GM18868 (cell line): ENCODE measurements at regions not wholly inside any gene's neighbourhood (a gene's known extent, or its start where the extent isn't known, plus 50 kb on each side); places are given as distances from the start of the nearest gene placed in this dataset.
A peak's percentile ranks its signal among the peaks of the same experiment; 100 is the strongest.

ENCODE experiments used
- ATAC-seq: cut with Tn5 transposase; IDR thresholded peaks from one replicate; pipeline ENCODE4 v1.9.1; 2021; ENCODE audit warnings: mild to moderate bottlenecking, moderate library complexity; ENCODE audit not compliant: unreplicated experiment

DNA sequence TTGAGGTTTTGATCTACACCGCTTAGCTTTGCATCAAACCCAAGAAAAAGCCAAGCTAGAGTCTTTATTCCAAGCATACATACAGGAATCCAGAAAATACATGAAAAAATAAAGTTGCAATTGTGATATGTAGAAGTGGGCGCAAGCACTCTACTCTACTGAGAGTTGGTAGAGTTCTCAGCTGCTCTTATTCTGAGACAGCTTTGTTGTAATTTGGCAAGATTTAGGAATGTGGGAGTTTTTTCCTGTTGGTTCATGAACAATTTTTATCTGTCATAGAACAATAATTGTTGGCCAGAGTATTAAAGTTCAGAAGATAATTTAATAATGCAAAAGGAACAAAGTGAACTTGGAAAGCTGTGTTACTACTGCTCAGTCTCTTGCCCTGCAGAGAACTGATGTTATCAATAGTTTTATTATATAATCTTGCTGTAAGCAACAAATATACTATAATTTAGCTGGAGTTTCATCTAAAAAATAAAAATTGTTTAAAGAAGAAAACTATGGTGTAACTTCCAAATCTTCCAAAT is 302.0 kb upstream of the RND3 start:
- ATAC-seq = no peak

DNA sequence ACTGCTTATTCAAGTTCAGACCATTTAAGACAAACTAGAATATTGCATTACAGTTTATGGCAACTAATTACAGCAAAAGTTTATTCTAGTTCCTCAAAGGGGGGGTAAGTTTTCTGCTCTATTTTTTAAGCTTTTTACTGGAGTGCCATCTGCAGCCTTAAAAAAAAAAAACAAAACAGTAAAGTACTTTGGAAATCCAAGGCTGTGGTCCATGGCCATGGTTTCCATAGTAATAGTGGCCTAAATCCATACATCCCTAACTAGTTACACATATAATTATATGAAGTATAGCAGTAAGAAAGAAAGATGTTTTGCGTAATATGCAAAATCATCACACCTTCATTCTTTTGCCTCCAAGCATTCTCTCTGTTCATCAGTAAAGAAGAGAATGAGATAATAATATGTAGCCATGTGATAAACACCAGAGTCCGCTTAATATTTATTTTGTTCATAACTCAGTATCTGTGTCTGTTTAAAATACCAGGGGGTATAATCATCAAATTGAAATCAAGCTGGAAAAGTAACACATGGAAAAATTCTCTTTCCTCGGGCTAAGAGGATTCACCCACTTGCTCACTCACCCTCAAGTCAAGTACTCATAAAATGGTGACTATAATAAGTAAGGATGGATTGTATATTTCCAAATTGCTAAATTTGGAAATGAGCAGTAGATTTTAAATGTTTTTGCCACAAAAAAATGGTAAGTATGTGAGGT is 301.1 kb upstream of the RND3 start:
- ATAC-seq = no peak

DNA sequence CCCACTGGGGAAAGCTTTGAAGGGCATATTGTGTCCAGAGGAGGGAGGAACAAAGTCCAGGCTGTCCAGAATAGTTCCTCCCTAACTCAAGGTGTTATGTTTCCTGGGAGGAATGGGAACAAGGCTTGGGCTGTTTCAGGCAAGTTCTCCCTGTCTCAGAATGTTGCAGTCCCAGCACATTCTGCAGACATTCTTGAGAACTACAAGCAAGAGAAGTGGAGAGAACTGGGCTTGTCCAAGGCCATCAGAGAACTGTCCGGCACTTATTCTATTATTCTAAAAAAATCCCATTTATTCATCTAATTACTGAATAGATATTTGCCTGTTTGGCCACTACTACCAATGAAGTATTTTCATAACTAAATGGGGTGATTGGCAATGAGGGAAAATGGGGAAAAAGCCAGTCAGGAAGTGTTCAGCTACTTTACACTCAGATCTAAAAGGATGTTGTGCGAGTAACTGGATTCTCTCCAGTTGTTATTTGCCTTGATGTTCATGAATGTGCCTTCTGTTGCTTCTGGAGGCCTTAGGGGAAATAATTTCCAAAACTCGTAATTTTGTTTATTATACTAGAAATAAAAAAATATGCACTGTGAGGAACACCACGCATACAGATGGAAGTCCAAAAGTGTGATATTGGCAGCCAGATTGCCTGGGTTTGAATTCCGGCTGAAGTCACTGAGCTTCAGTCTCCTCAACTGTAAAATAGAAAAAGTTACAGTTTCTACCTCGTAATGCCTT is 300.1 kb upstream of the RND3 start:
- ATAC-seq = no peak

DNA sequence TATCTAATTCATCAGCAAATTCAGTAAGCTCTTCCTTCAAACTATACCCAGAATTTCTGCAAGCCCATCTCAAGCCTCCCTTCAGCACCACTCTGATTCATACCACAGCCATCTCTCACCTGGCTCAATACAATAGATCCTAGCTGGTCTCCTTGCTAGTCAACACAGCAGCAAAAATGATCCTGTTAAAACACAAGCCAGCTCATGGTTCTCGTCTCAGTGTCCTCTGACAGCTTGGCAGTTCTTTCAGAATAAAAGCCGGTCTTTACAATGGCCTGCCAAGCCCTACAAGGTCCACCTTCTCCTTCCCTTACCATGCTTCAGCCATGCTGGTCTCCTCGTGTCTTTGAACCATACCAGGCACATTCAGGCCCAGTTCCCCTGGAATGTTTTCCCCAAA is 296.9 kb upstream of the RND3 start:
- ATAC-seq = no peak

DNA sequence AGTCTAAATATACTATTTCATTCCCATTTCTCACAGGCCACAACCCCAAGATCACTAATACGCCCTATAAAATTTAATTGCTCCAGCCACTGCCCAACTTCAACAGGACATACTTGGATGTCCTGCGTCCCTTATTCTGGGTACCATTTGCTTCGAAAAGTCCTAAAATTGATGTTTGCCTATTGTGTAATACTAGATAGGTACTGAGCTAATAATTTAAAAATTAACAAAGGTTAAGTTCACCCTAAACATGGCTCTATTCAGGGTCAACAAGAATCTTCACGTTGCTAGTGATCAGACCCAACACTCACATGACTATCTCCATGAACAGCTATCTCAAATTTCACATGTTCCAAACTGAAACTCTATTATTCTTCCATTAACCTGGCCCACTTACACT is 296.4 kb upstream of the RND3 start:
- ATAC-seq = no peak

DNA sequence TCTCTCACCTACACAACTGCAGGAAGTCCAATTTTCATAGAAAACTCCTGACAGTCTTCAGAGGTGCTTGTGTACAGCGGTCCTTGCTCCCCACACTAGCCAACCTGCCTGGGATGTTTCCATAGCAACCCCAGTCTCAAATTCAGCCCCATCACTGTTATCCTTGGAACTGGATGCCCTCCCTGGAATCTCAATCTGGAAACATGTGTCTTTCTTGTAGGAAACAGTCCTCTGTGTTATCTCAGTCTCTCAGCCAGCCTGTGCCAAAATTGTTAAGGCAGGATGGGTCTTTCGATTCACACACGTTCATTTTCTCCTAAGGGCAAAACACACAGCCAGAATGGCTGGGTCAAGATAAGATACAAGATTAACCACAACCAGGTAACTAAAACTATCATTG is 295.5 kb upstream of the RND3 start:
- ATAC-seq = no peak

DNA sequence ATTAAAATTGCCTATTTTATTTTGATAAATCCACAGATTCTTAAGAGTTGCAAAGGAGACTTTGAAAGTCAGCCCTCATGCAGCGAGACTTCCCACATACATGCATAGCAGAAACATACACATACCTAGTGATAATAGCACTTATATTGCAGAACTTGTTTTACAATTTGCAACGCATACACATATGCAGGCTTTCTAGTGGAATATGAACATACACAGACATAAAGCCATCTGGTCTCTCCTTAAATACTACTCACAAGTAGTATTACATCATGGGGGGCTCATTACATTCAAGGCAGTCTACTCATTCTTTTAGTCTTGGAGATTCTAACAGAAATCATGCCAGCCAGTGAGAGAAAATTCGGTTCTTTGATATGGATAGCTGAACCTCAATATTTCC is 295.1 kb upstream of the RND3 start:
- ATAC-seq = no peak

DNA sequence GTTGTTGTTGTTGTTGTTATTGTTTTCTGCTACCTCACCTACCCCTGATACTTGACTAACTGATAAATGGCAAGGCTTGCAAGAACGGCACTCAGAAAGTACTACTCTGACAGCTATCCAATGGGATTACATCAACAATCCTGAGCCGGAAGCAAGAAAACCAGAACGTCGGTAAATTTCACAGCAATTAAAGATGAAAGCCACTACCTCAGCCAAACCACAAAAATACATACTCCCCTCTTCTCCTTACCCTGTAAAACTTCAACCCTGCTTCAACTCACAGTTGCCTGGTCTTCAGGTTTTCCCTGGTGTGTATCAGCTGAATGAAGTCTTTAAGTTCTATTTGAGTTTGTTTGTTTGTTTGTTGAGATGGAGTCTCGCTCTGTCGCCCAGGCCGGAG is 293.7 kb upstream of the RND3 start:
- ATAC-seq = no peak

DNA sequence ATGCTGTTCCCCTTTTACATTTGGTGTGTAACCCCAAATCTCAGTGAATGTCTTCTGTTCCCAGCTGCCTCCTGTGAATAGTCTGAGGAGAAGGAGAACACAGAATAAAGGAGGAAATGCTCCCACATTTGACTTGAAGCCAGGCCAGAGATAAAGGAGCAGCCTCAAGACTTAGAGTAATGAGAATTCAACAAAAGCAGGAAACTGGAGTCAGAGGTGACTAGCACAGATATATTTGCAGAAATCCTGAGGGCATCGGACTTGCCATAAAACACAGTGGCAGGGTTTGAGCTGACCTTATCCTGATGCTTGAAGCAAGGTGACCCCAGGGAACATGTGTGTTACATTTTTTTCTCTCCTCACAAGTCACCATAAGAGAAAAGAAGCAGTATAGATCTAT is 291.4 kb upstream of the RND3 start:
- ATAC-seq = no peak

DNA sequence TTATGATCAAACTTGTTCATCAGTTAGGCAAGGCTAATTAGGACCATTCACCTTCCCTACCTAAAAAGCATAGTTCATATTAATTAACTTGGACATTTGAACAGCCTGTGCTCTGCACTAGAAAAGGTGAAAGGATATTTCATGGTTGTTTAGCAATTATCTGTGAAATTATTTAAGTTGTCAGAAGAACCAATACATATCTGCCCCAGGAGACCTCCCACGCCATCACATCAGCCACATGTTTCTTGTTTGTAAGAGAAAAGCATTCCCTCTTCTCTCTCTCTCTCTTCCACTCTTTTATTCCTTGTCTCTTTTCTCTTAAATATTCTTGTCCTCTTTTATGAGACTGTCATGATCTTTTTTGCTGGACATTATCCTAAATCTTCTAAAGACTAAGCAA is 282.0 kb upstream of the RND3 start:
- no peak for ATAC-seq

DNA sequence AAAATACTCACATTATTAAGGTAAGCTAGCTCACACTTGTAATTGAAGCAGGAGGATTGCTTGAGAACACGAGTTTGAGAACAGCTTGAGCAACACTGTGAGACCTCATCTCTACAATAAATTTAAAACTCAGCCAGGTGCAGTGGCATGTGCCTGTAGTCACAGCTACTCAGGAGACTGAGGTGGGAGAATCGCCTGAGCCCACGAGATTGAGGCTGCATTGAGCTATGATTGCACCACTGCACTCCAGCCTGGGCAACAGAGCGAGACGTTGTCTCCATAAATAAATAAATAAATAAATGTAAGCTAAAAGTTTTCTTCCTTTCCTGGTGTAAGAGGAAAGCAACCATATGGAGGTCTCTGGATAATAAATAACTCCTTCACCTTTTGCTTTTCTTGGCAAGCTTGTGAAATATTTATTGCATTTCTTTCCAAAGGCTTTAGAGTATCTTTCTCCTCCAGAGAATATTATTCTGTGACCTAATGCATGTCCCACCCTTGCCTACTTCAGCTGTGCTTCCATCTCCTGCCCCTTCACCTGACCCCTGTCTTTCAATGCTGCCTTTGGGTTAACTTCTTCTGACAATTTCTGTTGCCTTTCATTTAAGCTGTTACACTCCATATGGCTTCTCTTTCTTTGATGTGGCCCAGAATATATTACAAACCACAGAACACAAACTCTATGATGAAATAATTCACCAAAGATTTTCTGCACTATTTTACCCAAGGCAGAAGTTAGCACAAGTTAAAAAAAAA is 280.7 kb upstream of the RND3 start:
- no peak for ATAC-seq

DNA sequence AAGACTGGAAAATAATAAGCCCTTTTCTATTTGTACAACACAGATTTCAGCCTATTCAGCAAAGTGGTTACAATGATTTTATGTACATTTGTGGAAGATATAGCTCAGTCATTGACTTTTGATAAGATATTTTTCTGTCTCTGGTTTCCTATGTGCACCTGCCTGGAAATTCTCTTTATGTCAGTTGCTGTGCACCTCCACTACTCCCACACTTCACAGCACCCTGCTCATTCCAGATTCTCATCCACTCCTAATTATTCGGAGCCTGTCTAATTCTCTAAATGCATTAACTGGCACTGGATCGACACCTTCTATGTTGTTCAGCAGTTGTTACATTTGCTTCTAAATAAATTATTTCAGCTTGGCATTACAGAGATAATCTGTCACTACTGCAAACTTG is 275.1 kb upstream of the RND3 start:
- ATAC-seq = no peak

DNA sequence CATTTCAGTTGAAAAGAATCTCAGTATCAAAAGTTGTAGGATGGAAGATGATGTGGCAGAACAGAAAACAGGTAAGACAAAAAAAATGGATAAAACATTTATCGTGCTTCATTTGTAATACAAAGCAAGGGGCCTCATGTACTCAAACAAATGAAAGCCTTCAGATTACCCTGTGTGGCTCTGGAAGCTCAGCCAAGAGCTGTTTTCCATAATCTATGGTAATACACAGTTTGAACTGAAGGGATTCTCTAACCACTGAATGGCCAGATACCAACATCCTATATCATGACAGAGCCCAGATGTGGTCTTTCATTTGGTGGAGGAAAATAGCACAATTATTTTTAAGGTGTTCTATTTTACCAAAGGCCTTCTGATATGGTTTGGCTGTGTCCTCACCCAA is 272.1 kb upstream of the RND3 start:
- ATAC-seq = no peak

DNA sequence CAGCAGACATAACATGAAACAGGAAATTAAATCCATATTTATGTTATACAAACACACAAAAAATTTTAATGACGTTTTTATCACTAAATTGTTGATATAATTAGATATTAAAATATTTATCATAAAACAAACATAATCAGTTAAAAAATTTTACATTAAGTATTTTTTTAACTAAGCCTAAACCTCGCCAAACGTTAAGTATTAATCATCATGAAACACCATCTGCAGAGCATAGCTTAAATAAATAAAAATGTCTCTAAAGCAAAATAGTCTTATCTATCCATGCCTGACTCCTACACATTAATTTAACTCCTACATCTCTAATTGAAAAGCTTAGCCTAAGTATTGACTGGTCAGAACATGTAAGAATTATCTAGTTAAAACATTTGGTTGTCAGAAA is 271.6 kb upstream of the RND3 start:
- ATAC-seq = no peak

DNA sequence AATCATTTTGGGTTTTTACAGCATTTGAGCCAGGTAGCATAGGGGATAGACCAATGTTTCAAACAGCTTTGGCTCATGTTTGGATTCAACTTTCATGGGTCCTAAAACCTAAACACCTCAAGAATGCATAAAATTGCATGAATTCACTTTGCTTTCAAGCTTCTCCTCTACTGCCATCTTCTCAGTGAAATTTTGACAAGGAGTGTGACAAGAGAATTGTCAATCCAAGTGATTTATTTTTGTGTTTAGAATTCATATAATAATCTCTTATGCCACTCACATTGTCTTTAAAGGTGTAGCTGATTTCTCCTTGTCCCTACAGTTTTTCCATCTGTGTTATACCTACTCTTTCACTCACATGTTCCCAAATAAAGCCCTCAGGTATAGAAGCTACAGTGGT is 264.8 kb upstream of the RND3 start:
- ATAC-seq = no peak

DNA sequence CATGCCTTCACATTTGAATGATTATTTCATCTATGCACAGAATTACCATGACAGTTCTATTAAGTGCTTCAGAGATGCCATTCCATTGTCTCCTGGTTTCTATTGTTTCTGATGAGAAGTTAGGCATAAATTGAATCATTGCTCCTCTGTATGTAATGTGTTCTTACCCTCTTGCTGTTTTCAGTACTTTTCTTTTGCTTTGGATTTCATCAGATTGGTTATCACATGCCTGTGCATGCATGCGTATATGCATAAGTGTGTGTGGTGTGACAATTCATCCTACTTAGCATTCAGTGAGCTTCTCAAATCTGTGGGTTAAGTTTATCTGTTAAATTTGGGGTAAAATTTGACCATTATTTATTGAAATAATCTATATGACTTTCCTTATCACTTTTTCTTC is 263.3 kb upstream of the RND3 start:
- no peak for ATAC-seq

DNA sequence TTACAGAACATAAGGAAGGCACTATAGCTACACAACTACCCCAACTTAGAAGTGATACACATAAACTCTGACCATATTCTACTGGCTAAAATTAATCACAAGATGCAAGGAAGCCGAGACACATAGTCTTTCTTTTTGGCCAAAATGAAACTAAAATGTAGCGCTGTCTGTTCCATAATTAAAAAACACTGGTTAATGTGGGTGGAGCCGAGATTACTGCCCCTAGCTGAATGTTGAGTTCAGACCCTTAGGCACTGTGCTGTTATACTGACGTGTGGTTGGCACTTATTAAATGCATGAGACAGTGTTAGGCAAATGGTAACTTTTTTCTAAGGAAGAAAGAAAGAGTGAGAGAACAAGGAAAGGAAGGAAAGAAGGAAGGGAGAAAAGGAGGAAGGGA is 254.6 kb upstream of the RND3 start:
- ATAC-seq = no peak

DNA sequence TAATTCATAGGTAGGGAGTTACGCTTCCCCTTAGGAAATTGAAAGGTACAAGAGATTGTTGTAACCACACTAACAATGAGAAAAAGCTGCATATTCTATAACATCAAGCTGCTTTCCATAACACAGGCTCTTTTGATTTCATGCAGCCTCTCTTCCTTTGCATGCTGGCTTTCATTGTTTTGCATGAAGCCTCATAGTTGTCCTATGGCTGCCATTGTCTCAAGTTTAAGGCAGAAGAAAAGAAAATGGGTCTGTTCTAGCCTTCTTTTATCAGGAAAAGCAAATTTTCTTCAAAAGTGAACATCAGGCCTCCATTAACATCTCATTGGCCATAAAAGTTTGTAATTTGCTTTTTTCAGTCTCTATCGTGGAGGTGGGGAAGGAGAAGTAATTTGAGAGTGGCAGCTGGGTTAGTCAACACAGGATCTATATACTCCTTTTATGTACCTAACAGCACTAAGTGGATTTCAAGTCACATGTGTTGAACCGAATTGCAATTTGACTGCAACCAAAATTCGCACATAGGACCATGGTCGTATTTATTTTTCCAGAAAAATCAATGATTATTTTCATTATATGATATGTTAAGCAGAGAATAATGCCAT is 248.5 kb upstream of the RND3 start:
- no peak for ATAC-seq

DNA sequence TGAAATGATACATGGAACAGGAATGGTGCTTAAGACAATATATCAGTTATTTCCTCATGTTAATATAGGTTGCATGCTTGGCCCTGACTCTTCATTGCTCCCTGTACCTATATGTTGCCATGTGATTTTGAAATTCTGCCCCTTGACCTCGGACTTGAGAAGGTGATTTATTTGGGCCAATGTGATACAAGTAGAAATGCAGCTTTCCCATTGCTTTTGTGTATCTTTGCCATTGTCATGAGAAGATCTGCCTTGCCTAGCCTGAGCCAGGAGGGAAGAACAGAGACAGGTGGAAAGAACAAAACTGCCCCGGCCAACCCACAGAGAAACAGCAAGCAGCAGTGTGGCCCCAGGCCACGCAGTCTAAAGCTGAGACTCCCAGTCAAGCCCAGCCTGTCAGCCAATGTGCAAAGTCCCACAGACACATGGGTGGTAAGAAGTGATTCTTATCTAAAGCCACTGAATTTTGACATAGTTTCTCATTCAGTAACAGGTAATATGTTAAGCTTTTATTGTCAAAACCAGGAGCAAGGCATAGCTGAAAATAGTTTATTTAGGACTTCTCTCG is 245.7 kb upstream of the RND3 start:
- no peak for ATAC-seq

DNA sequence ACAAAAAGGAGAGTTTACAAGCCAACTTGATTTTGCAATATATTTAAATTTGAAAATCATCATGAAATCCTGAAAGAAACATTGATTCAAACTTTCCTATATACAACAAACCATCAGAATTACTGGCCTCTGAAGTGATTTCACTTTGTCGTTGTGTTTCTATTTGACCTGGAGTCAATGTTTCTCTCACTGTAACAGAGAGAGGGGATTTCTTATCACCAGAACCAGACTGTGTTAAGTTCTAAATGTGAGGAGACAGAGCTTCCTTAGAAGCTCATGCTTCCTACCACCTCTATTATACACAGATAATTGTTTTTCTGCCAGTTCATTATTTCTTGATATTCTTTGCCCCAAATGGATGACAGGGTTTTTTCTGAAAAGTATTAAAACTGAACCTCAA is 245.0 kb upstream of the RND3 start:
- peak; percentile 36 for ATAC-seq

DNA sequence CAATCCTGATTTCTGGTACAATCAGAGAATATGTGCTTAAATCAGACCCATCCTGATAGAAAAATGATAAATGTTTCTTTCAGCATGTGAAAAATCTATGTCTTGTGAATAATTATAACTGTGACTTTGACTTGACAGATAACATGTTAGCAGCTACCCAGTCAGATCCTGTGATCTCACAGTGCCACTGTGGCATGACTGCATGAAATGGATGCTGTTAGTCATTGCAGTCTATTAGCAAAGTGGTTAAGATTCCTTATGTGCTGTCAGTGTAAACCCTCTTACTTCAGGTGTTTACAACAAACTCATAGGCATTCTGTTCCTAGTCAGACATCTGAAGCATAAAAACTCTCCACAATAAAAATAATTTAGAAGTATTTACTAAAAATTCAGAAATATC is 244.6 kb upstream of the RND3 start:
- ATAC-seq = peak; percentile 46
